ENCODE measurements at regions not wholly inside any gene's neighbourhood (a gene's known extent, or its start where the extent isn't known, plus 50 kb on each side); places are given as distances from the start of the nearest gene placed in this dataset.
"Not testable (repeated sequence)": the region's sequence is repeated elsewhere in the genome, so short reads cannot be mapped to it uniquely, and the experiment has no call there.

- Histone ChIP-seq H3K36me3 (no peaks in the 10 kb centered on the region), H3K4me1 (peaks cover 0 to 42% (median 6%) of the 10 kb centered on the region in 4 donors), H3K9me3 (no peaks in the 10 kb centered on the region), H3K27me3 (no peaks in the 10 kb centered on the region), H3K27ac (no peak overlapping the region), H3K4me3 (no peak overlapping the region)
- DNase-seq = no peak
- intact Hi-C loops (cut with DNase I; ENCODE audit: low total_unique reads) = no loop called here
- no peak for TF ChIP-seq CTCF (IDR thresholded peaks at IDR 0.05)
These were observed 208.2 kb downstream of the PARM1 start for GRCh38 chr4:75141162-75141561.

GRCh38 chr4:75137302-75137701, 204.4 kb downstream of the PARM1 start:
- H3K27ac ChIP-seq = no peak overlapping the region
- no peaks in the 10 kb centered on the region for H3K9me3 ChIP-seq
- no peak for TF ChIP-seq CTCF (IDR thresholded peaks at IDR 0.05)
- peaks cover 0 to 32% (median 2%) of the 10 kb centered on the region in 4 donors for H3K4me1 ChIP-seq
- no peak overlapping the region for H3K4me3 ChIP-seq
- H3K36me3 ChIP-seq = no peaks in the 10 kb centered on the region
- H3K27me3 ChIP-seq = no peaks in the 10 kb centered on the region
- intact Hi-C loops (cut with DNase I; ENCODE audit: low total_unique reads) = no loop called here
- no peak for DNase-seq

GRCh38 chr4:75135068-75135825, 202.3 kb downstream of the PARM1 start:
- no peaks in the 10 kb centered on the region for H3K36me3 ChIP-seq
- no peak overlapping the region for H3K4me3 ChIP-seq
- H3K9me3 ChIP-seq = no peaks in the 10 kb centered on the region
- intact Hi-C loops (cut with DNase I; ENCODE audit: low total_unique reads) = no loop called here
- no peak for DNase-seq
- no peak for TF ChIP-seq CTCF (IDR thresholded peaks at IDR 0.05)
- peaks cover 0 to 22% (median 2%) of the 10 kb centered on the region in 4 donors for H3K4me1 ChIP-seq
- H3K27me3 ChIP-seq = no peaks in the 10 kb centered on the region
- no peak overlapping the region for H3K27ac ChIP-seq

GRCh38 chr4:75126870-75127269, 194.0 kb downstream of the PARM1 start:
- H3K4me1 ChIP-seq; H3K27ac ChIP-seq; H3K9me3 ChIP-seq; H3K4me3 ChIP-seq; DNase-seq; H3K36me3 ChIP-seq; intact Hi-C loops (cut with DNase I; ENCODE audit: low total_unique reads); H3K27me3 ChIP-seq: not testable (repeated sequence)

- Histone ChIP-seq H3K4me1 (no peaks in the 10 kb centered on the region), H3K27me3 (no peaks in the 10 kb centered on the region)
These were observed 193.1 kb downstream of the PARM1 start for GRCh38 chr4:75126058-75126457.

More at GRCh38 chr4:75126058-75126457, 193.1 kb downstream of the PARM1 start:
- no peaks in the 10 kb centered on the region for H3K36me3 ChIP-seq
- TF ChIP-seq CTCF (IDR thresholded peaks at IDR 0.05) = no peak
- H3K27ac ChIP-seq = no peak overlapping the region
- intact Hi-C loops (cut with DNase I; ENCODE audit: low total_unique reads) = no loop called here
- no peaks in the 10 kb centered on the region for H3K9me3 ChIP-seq
- no peak for DNase-seq
- no peak overlapping the region for H3K4me3 ChIP-seq
